Erythroblast (primary cell): ENCODE measurements at regions not wholly inside any gene's neighbourhood (a gene's known extent, or its start where the extent isn't known, plus 50 kb on each side); places are given as distances from the start of the nearest gene placed in this dataset.

Source experiments
- GATA1 ChIP-seq: IDR thresholded peaks from 2 replicates; pipeline ENCODE4 v1.6.1; 2011; ENCODE audit warnings: low read depth, mild to moderate bottlenecking, control low read depth, low read length, moderate library complexity
- POLR2A ChIP-seq: IDR thresholded peaks from 2 replicates; pipeline ENCODE4 v1.6.1; 2011; ENCODE audit warnings: mild to moderate bottlenecking, low read length

DNA sequence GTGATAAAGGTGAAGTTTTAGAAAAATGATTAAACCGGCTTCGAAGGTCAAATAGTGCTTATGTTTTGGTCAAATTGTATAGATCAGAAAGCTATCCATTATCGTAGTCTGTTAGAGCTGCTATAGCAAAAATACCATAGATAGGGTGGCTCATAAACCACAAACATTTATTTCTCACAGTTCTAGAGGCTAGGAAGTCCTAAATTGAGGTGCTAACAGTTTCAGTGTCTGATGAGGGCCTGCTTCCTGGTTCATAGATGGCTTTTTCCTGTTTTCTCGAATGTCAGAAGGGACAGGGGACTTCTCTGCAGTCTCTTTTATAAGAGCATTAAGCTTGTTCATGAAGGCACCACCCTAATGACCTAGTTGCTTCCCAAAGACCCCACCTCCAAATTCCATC is 186.6 kb upstream of the ERBB4 start:
- TF ChIP-seq POLR2A, result no peak
- TF ChIP-seq GATA1, result no peak
